Stomach (tissue), 8 donors: ENCODE measurements at regions not wholly inside any gene's neighbourhood (a gene's known extent, or its start where the extent isn't known, plus 50 kb on each side); places are given as distances from the start of the nearest gene placed in this dataset.

ENCODE experiments used
- DNase-seq, 2 donors: peaks; one replicate each; pipeline versions ENCODE4 v3.0.0 to v3.0.0-alpha.2; 2013 to 2019
- H3K27ac ChIP-seq, 5 donors: fragments of 200-600 bp in 4 of 5; sonication (generic) in 4 of 5; one replicate each; pipeline ENCODE4 v1.5.1; 2013 to 2019; ENCODE audit warnings: mild to moderate bottlenecking in 1 of 5, moderate library complexity in 1 of 5
- H3K27me3 ChIP-seq, 3 donors: fragments of 200-600 bp; sonication (generic); one replicate each; pipeline ENCODE4 v1.5.1; 2017 to 2019; ENCODE audit warnings: mixed run types in 1 of 3
- H3K36me3 ChIP-seq, 4 donors: fragments of 200-600 bp; sonication (generic); 1 replicate in 3 of 4; 2 replicates in 1 of 4; pipeline ENCODE4 v1.5.1; 2016 to 2019
- H3K4me1 ChIP-seq, 4 donors: fragments of 200-600 bp; sonication (generic); one replicate each; pipeline ENCODE4 v1.5.1; 2016 to 2019
- H3K4me3 ChIP-seq, 4 donors: fragments of 200-600 bp; sonication (generic) in 3 of 4; one replicate each; pipeline ENCODE4 v1.5.1; 2016 to 2019; ENCODE audit warnings: mild to moderate bottlenecking in 1 of 4
- H3K9me3 ChIP-seq, 4 donors: fragments of 200-600 bp; sonication (generic); one replicate each; pipeline ENCODE4 v1.5.1; 2016 to 2019
- EP300 ChIP-seq: sonication (generic); formaldehyde crosslinking; IDR thresholded peaks from one replicate; pipeline ENCODE4 v1.6.1; 2017; ENCODE audit warnings: antibody characterized with exemption
- POLR2A ChIP-seq, 4 donors: fragments of 450-650 bp; IDR thresholded peaks; one replicate each; pipeline ENCODE4 v1.6.1; 2016; ENCODE audit warnings: antibody characterized with exemption in 4 of 4, control low read depth in 2 of 4, mild to moderate bottlenecking in 1 of 4, moderate library complexity in 1 of 4
- POLR2AphosphoS5 ChIP-seq, 3 donors: sonication (generic); formaldehyde crosslinking; IDR thresholded peaks; one replicate each; pipeline ENCODE4 v1.6.1; 2016; ENCODE audit warnings: antibody characterized with exemption in 3 of 3
- WGBS, 5 donors: extraction: QIAGEN DNeasy Blood & Tissue Kit in 3 of 5; methylation state at CpG; one replicate each; pipeline versions ENCODE4 v1.1.5 to v1.1.7; 2013 to 2018; 5-methylcytosine and 5-hydroxymethylcytosine counted together
- intact Hi-C: fragments of 100-400 bp; cut with DNase I; formaldehyde crosslinking; loops from one replicate; pipeline ENCODE4 v1.15.1; 2023; ENCODE audit warnings: low total_unique reads
- TF ChIP-seq, protein P1 (sequence below), 7 experiments: fragments of 450-650 bp in 4 of 7; fragments of 200-600 bp in 3 of 7; sonication (generic) in 3 of 7; IDR thresholded peaks; one replicate each; pipeline ENCODE4 v1.5.1; 2016 to 2019; ENCODE audit warnings: antibody characterized with exemption in 7 of 7, control low read depth in 2 of 7, mild to moderate bottlenecking in 1 of 7
- donor health status: healthy with polysubstance abuse.
- donor health status: Bipolar disorder and iron deficiency.
- donor health status: healthy.

DNA sequence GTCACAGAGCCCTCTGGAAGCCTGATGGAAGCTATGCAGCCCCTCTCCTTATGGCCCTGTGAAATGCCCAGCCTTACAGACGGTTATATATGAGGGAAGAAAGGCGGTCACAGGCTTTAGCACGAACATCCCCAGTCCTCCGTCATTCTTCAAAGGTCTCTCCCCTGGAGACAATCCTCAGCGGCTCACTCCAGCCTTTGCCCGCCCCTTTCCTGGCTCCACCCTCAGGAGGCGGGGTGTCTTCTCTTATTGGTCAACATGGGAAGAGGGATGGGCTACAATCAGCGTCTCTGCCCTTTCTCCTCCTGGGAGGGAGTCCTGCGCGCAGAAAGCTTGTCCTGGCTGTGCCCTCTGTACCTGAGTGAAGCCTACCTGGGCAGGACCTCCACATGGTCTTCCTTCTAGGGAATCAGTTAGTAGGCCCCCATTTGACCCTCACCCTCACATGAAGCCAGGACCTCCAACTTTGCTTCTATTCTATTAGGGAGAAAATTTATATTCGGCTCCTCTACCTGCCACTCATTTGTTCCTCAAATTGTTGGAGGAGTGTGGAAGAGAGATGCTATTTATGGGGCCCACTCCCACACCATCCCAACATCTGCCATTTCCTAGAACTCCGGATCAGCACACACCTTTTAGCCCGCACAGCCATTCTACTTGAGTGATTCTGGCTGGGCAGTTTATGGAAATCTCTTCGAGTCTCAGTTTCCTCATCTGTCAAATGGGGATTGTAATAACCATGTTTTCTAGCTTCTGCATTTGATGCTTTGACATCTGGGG is 112.9 kb upstream of the SLC6A11 start:
- H3K27me3 ChIP-seq: peaks cover 18 to 82% (median 37%) of the 10 kb centered on the region in 3 donors
- H3K27ac ChIP-seq: no peak overlapping the region
- intact Hi-C loops: no loop called here
- peaks cover 0 to 13% (median 4%) of the 10 kb centered on the region in 4 donors for H3K4me1 ChIP-seq
- no peak for TF ChIP-seq EP300
- no peak for TF ChIP-seq POLR2A (IDR thresholded peaks at IDR 0.05)
- no peak for TF ChIP-seq POLR2AphosphoS5 (IDR thresholded peaks at IDR 0.05)
- TF ChIP-seq, protein P1, sequence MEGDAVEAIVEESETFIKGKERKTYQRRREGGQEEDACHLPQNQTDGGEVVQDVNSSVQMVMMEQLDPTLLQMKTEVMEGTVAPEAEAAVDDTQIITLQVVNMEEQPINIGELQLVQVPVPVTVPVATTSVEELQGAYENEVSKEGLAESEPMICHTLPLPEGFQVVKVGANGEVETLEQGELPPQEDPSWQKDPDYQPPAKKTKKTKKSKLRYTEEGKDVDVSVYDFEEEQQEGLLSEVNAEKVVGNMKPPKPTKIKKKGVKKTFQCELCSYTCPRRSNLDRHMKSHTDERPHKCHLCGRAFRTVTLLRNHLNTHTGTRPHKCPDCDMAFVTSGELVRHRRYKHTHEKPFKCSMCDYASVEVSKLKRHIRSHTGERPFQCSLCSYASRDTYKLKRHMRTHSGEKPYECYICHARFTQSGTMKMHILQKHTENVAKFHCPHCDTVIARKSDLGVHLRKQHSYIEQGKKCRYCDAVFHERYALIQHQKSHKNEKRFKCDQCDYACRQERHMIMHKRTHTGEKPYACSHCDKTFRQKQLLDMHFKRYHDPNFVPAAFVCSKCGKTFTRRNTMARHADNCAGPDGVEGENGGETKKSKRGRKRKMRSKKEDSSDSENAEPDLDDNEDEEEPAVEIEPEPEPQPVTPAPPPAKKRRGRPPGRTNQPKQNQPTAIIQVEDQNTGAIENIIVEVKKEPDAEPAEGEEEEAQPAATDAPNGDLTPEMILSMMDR (IDR thresholded peaks at IDR 0.05): no peak
- no peak overlapping the region for H3K4me3 ChIP-seq
- H3K36me3 ChIP-seq: no peaks in the 10 kb centered on the region
- DNase-seq: peak in 1 of 2 donors; percentile 23
- WGBS, 5 donors: 30 to 35% (median 31%) methylated on average over 14 of the region's 14 CpGs
- H3K9me3 ChIP-seq: peaks cover 0 to 4% (median 0%) of the 10 kb centered on the region in 4 donors

DNA sequence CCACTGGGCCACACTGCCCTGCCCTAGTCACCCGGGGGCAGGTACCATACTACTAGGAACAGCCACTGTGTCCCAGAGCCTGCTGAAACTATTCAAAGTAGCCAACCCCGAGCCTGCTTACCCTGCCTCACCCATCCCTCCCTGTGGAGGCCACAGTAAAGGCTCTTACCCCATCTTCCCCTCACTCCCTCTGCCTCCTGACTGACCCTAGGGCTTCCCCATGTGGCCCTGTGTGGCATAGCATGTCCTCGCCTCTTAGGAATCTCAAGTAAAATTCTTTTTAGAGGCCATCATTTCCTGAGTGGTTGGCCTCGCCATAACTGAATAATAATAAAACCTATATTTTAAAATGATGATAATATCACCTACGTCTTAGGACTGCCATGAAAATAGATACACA is 112.2 kb upstream of the SLC6A11 start:
- TF ChIP-seq EP300 (no peak), POLR2A (IDR thresholded peaks at IDR 0.05) (no peak), POLR2AphosphoS5 (IDR thresholded peaks at IDR 0.05) (no peak)
- TF ChIP-seq, protein P1 (IDR thresholded peaks at IDR 0.05): no peak
- 51 to 59% (median 53%) methylated on average over 4 to 5 of the region's 5 CpGs for WGBS, 5 donors
- intact Hi-C loops: no loop called here
- Histone ChIP-seq H3K4me1 (peaks cover 0 to 14% (median 4%) of the 10 kb centered on the region in 4 donors), H3K9me3 (peaks cover 0 to 4% (median 0%) of the 10 kb centered on the region in 4 donors), H3K27ac (no peak overlapping the region), H3K4me3 (no peak overlapping the region), H3K27me3 (peaks cover 18 to 83% (median 45%) of the 10 kb centered on the region in 3 donors), H3K36me3 (no peaks in the 10 kb centered on the region)
- no peak for DNase-seq

DNA sequence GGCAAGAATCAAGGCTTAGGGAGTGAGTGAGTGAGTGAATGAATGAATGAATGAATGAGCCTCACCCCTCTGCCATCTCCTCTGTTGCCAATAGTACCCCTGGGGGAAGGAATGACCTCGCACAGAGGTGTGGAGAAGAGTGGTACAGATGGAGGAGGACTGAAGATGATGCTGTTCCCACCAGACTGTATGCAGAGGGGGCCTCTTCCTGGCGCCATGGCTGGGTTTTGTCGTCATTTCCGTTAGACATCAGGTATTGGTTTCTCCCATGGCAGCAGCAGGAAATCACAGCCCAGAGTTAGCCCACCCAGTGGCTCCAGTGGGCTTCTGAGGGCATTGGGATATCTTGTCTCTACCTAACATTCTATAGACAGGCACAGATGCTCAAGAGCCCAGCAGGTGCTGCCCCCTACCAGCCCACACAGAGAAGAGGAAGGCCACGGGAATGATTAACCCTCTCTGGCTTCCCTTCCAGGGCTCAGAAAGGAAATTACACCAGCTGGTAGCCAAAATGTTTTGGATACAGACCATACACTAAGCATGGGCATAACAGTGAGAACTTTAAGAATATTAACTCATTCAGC is 109.8 kb upstream of the SLC6A11 start:
- H3K4me3 ChIP-seq: no peak overlapping the region
- peaks cover 0 to 14% (median 4%) of the 10 kb centered on the region in 4 donors for H3K4me1 ChIP-seq
- 26 to 40% (median 31%) methylated on average over 5 of the region's 5 CpGs for WGBS, 5 donors
- no peak for TF ChIP-seq POLR2A (IDR thresholded peaks at IDR 0.05)
- TF ChIP-seq, protein P1 (IDR thresholded peaks at IDR 0.05): no peak
- no peak for TF ChIP-seq EP300
- no peak for TF ChIP-seq POLR2AphosphoS5 (IDR thresholded peaks at IDR 0.05)
- no peaks in the 10 kb centered on the region for H3K9me3 ChIP-seq
- H3K27ac ChIP-seq: no peak overlapping the region
- H3K27me3 ChIP-seq: peaks cover 18 to 97% (median 55%) of the 10 kb centered on the region in 3 donors
- intact Hi-C loops: no loop called here
- no peaks in the 10 kb centered on the region for H3K36me3 ChIP-seq
- no peak for DNase-seq

DNA sequence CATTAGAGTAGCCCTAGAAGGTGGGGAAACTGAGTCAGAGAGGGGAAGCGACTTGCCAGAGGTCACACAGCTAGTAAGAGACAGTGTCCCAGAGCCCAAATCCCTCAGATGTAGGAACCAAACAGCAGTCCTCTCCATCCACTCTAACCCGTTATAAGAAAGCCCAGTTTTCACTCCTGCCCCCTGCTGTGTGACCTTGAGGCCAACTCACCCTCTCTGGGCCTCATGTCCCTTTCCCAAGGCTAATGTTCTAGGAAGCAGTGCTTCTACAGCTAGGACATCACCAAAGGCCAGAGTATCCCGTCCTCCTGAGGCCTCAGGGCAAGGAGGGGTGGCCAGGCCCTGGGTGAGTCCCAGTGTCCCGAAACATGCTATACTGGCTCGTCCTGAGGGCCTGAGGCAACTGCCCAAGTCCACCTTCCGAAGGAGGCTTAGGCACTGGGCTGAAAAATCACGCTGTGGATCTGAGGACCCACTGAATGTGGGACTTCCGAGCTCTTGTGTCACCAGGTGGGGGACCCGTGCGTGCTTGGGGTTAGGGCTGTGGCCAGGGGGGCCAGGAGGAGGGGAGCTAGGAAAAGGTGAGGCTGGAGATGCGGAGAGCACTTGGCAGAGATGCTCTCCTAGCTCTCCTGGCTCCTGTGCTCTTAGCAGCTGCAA is 109.2 kb upstream of the SLC6A11 start:
- TF ChIP-seq POLR2AphosphoS5 (IDR thresholded peaks at IDR 0.05) (no peak), EP300 (no peak), POLR2A (IDR thresholded peaks at IDR 0.05) (no peak)
- TF ChIP-seq, protein P1 (IDR thresholded peaks at IDR 0.05): no peak
- H3K4me1 ChIP-seq: peaks cover 0 to 14% (median 4%) of the 10 kb centered on the region in 4 donors
- H3K27me3 ChIP-seq: peaks cover 18 to 100% (median 55%) of the 10 kb centered on the region in 3 donors
- no peak for DNase-seq
- intact Hi-C loops: no loop called here
- 30 to 40% (median 37%) methylated on average over 10 to 11 of the region's 11 CpGs for WGBS, 5 donors
- H3K4me3 ChIP-seq: peak overlapping the region in 2 of 4 donors; percentile 37 to 45
- H3K27ac ChIP-seq: no peak overlapping the region
- H3K36me3 ChIP-seq: no peaks in the 10 kb centered on the region
- H3K9me3 ChIP-seq: no peaks in the 10 kb centered on the region
